NCI-H446 (cell line): ENCODE measurements at regions not wholly inside any gene's neighbourhood (a gene's known extent, or its start where the extent isn't known, plus 50 kb on each side); places are given as distances from the start of the nearest gene placed in this dataset.

Source experiments
- DNase-seq, 2 experiments: peaks; one replicate each; lab custom pipeline; 2025; lab: John Stamatoyannopoulos, UW

DNA sequence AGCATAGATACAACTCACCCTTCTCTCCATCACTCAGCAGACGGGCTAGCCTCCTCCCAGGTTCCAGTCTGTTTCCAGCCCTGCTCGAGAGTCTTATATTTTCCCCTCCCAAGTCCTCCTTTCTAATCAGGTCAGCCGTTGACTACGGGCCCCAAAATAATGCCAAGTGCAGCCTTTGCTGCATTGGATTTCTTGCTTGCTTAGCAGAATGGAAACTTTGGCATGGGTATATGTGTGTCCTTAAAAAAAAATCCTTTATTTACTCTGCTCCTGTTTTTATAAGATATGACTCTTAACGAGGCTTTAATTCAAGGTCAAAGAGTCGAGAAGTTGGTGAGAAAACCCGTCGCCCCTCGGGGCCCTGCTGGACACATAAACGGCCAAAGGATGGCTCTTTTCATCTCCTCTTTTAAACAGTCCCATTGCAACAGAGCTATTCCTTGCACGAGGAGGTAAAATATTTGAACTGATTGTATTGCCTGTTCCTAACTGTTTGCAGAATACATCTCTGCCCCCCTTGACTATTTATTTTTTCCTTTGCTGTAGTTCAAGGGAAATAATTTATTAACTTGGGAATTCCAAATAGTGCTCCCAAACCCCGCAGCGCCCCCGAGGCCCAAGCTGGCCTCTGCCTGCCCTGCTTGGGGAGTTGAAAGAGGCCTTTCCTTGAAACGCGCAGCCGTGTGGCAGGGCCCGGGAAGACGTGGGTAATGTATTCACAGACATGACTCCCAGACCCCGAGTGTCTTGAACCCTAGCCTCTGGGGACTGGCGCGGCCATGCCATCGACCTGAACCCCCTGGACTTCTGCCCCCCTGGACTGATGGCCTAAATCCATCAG, 156.5 kb upstream of the MYL2 start:
- DNase-seq, result no peak

GRCh38 chr12:111076199-111076598, 155.8 kb upstream of the MYL2 start:
- DNase-seq, result no peak

- DNase-seq, result no peak
These were observed 154.6 kb upstream of the MYL2 start for GRCh38 chr12:111074965-111075364.

GRCh38 chr12:111074559-111074958, 154.2 kb upstream of the MYL2 start:
- no peak for DNase-seq

DNA sequence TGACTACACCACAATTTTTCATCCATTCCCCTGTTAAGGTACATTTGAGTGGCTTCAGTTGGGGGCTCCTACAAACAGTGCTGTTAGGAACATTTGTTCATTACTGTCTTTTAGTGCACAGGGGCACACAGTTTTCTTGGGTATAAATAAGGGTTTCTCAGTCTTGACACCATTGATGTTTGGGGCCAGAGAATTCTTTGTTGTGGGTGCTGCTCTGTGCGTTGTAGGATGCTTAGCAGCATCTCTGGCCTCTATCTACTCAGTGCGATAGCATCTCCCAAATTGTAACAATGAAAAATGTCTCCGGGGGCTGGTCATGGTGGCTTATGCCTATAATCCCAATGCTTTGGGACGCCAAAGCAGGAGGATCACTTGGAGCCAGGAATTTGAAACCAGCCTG, 153.0 kb upstream of the MYL2 start:
- DNase-seq, result no peak

DNA sequence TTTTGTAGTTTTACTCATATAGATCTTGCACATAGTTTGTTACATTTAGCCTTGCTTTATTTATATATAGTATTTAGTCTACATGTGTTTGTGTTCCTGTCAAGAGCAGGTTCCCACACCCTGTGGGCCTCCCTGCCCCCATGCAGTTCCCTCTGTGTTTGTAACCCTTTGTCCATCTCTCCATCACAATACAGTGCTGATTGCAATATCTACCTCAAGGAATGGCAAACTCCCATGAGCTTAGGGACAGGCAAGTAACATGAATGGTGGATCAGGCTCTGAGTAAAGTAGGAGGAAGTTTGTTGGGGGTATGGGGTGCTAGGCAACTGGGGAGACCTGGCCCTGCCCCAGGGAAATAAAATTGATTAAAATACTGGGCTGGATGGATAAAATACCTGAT, 151.9 kb upstream of the MYL2 start:
- no peak for DNase-seq

- no peak for DNase-seq
These were observed 149.5 kb upstream of the MYL2 start for GRCh38 chr12:111069886-111070285.

DNA sequence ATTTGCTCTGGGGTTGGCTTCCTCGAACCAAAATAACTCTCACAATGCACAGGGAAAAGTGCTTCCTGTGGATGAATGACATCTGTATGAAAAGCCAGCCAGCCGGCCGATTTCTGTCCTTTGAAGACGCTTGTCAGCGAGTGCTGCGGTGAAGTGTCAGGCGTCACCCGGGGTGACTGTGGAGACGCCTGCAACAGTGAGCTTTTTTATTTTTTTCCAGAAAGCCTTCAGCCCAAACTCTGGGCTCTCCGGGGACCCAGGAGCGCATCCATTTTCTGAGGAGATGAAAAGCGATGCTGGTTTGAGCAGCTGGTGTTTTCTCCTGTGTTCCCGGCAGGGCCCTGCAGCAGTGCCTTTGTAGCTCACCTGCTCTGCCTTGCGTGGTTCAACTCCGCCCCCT, 147.9 kb upstream of the MYL2 start:
- no peak for DNase-seq

- DNase-seq, result no peak
These were observed 147.1 kb upstream of the MYL2 start for GRCh38 chr12:111067498-111067897.

DNA sequence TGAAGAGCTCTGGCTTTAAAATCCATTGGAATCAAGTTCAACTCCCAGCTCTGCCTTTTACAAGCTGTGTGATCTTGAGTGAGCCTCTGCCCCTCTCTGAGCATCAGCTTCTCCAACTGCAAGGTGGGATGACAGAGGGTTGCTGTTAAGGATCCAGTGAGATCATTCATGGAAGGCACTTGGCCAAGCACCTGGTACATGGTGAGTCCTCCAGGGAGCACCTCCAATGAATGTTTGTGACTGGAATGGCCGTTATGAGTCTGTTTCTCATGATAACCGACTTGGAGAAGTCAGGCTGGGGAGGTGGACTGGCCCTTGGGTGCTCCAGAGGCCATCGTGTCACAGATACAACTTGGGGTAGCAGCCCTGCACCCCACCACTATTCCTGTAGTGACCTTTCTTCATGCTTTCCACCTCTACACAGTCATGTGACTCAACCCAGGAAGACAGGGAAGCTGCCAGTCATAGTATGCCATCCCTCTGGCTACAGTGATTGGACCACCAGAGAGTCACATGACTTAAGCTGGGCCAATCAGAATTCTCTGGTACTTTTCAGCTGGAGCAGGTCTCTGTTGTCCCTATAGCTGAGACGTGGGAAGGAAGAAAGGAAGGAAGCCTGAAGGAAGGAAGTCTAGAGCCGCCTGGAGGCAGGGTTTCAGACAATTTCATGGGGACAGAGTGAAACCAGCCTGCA, 146.5 kb upstream of the MYL2 start:
- no peak for DNase-seq

DNA sequence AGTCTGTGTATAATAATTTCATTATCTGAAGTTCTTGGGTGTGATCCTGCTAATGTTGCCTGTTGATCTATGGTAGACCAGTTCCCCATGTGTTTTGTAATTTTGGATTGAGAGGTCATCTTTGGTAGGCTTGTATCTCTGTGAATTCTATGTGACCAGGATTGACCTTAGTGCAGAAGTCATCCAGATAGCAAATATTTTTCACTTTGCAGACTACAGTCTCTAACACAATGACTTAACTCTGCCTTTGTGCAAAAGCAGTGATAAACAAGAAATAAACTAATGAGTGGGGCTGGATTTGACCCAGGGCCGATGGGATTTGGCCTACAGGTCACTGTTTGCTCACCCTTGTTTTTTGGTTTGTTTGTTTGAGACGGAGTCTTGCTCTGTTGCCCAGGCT, 144.6 kb upstream of the MYL2 start:
- no peak for DNase-seq

DNA sequence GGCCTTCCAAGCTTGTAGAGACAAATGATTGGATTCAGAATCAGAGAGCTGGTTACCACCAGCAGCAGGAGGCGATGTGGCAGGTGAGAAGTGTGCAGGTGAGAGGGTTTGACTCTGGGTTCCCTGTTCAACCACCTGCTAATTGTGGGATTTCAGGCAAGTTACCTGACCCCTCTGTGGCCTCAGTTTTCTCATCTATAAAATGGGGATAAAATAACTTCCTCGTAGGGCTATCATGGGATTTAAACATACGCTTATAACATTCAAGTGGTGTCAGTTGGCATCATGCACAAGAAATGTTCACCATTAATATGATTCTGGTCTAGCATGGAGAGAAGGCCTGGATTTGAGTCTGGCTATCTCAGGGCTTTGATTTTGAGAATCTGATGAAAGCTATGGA, 143.8 kb upstream of the MYL2 start:
- no peak for DNase-seq

GRCh38 chr12:111063295-111064026, 143.1 kb upstream of the MYL2 start:
- DNase-seq, result no peak

- DNase-seq, result no peak
These were observed 137.5 kb upstream of the MYL2 start for GRCh38 chr12:111057701-111058425.

DNA sequence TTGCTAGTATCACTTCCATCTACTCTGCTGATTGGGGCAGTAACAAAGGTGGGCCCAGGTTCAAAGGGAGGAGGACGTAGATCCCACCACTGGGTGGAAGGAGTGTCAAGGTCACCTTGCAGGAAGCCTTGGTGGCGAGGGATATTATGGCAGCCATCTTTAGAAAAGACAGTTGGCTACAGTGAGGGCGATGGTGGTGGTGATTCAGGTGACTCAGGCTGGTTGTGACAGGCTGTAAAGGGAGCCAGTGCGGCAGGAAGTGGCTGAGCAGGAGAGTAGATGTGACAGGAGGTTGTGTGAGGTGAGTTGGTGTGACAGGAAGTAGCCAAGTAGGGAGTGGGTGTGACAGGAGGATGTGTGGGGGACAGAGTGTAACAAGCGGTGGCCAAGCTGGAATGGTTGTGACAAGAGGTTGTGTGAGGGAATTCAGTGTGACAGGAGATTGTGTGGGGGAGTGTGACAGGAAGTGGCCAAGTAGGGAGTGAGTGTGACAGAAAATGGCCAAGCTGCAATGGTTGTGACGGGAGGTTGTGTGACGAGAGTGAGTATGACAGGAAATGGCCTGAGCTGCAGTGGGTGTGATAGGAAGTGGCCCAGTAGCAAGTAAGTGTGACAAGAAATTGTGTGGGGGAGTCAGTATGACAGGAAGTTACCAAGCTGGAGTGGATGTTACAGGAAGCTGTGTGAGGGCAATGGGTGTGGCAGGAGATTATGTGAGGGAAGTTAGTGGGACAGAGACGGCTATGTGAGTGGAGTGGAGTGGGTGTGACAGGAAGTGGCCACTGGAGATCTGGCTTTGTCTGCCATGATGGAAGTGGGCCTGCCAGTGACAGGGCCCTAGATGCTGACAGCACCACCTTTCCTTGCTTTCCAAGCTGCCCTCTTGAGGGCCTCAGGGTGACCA, 136.5 kb upstream of the MYL2 start:
- no peak for DNase-seq

DNA sequence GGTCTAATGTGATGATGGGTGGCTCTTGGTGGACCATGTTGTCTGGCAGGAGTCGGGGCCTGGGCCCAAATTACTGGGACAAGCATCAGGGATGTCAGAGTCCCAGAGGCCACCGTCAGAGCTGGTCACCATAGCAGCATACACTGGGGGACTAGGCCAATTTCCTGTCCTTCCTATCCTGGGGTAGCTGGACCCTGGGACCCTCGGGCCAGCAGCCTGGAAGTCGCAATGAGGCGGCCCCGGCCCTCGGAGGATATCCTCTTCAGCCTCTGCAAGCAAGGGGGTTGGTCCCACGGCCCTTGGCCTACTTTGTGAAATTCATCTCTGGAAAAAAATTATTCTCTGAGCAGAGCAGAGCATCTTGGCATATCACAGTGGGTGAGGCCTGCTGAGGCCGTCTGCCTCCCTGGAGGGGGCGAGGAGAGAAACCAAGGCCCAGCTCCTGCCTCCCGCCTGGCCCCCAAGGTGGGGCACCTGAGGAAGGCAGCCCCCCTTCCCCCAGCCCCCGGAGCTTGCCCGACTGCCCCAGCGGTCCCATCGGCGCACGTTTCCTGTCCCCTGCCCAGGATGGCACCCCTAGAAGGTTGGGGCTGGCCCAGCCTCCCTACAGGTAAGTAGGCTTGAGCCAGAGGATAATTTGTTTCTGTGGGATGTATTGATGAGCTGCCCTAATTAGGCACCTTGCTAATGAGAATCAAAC, 135.0 kb upstream of the MYL2 start:
- no peak for DNase-seq

GRCh38 chr12:111048991-111049390, 128.6 kb upstream of the MYL2 start:
- DNase-seq, result no peak

DNA sequence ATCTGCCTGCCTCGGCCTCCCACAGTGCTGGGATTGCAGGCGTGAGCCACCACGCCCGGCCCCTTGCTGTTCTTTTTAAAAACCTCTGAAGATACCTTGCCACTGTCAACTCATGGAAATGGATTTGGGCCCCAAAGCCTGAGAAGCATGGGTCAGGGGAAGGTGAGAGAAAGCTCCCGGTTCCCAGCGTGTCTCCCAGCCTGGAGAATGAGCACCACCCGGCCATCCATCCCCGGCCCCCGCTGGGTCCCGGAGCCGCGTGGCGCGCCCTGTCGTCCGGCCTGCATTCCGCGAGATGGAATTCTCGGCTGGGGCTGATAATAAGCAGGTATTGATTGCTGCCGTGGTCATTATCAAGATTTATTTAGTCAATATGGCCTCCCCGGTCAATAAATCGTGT, 126.5 kb upstream of the MYL2 start:
- DNase-seq, result no peak

GRCh38 chr12:111045941-111046340, 125.6 kb upstream of the MYL2 start:
- DNase-seq, result no peak

GRCh38 chr12:111041091-111041490, 120.7 kb upstream of the MYL2 start:
- no peak for DNase-seq

GRCh38 chr12:111040690-111041089, 120.3 kb upstream of the MYL2 start:
- DNase-seq, result no peak
